GM18870 (cell line): ENCODE measurements at regions not wholly inside any gene's neighbourhood (a gene's known extent, or its start where the extent isn't known, plus 50 kb on each side); places are given as distances from the start of the nearest gene placed in this dataset.

Experiments
- ATAC-seq: cut with Tn5 transposase; IDR thresholded peaks from one replicate; pipeline ENCODE4 v1.9.1; 2021; ENCODE audit warnings: moderate library complexity; ENCODE audit not compliant: unreplicated experiment

DNA sequence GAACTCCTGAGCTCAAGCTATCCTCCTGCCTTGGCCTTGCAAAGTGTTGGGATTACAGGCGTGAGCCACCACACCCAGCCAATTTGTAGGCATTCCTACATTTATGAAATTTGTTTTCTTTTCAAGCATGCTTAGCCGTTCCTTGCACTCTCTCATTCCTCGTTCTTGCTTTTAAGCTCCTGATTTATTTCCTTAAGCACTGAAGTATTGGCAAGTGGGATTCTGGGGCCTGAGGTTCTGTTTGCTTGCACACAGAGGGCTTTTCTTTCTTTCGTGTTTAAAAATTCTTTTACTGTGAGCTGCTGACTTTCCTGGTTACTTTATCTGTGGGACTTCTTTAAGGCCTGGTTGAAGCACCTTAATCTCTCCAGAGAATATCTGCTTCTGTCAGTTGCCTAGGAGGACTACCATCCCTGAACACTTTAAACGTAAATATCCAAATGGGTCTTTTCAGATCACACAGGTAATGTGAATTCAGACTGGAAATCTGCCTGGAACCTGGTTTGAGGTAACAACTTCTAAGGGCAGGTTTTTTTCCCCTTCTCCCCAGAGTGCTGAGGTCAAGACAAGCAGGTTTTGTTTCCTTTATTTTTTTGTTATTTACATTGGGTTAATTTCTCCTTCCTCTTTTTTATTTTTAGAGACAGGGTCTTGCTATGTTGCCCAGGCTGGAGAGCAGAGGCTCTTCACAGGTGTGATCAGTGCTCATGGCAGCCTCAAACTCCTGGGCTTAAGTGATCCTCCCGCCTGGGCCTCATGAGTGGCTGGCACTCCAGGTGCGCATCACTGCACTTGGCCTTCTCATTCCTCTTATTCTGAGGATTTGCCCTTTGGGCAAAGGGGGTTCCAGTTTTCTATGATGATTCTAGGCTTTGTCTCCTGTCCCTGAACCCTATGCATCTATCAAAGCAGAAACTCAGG lies 102.9 kb downstream of the PFKFB3 start:
- no peak for ATAC-seq

DNA sequence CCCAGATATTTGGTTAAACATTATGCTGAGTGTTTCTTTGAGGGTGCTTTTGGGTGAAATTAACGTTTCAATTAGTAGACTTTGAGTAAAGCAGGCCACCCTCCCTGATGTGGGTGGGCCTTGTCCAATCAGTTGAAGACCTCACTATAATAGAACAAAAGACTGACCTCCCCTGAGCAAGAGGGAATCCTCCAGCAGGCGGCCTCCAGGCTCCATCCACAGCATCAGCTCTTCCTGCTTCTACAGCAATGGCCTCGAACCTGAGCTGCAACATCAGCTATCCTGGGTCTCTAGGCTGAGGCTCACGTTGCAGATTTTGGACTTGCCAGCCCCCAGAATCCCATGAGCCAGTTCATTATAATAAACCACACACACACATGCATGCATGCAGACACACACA lies 104.2 kb downstream of the PFKFB3 start:
- ATAC-seq: no peak

DNA sequence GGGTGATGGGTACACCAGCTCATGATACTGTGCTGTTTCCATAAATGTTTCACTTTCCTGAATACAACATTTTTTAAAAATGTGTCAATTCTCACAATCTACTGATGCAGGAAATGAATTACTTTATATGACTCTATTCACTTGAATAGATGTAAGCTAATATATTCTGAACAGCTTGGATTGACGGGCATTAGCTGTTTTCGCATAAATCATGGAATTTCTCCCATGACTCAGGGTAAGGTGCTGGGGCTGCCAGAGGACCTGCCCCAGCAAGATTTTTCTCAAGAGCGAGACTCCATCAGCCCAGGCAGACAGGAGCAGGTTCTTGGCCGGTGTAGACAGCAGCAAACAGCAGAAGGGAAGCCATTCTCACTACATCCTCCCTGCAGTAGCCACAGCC lies 107.1 kb downstream of the PFKFB3 start:
- no peak for ATAC-seq

DNA sequence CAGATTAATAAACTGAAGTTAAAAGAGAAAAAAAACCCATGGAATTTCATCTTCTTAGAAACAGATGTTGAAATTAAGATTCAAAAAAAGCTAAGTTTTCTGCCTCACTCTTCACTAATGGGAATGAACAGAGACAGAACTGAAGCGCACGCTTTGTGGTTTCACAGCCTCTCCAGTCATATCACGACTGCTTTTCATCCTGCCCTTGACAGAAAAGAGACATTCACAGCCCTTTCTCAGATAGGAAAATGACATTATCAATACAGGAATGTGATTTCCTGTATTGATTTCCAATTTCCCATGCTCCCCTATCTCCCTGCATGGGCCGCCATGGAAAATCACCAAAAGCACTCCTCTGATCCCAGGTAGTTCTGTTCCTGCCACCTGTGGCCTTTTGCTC lies 108.2 kb downstream of the PFKFB3 start:
- ATAC-seq: no peak

DNA sequence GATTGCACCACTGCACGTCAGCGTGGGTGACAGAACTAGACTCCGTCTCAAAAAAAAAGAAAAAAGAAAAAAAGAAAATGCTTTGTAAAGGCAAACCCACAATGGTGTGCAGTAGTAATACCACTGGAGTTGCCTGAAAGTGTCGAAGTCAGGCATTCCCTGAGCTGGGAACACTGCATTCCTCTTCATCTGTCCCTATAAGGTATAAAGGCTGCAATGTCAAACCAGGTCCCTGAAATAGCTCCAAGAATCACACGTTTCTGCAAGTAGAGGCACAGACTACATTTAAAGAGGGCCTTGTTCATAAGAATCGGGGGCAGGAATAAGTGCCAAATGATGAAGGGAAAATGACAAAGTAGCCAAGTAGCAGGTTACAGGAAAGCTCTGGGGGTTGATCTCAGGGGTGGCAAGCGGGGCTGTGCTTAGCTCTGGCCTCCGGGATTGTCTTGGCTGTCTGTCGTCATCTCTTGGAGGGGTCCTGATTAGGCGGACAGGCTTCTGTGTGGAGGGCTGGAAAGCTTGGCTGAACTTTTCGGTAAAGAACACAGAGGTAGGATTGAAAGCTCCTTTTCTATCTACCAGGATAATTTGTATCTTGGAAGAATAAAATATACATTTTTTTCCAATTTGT lies 109.1 kb downstream of the PFKFB3 start:
- ATAC-seq: no peak

DNA sequence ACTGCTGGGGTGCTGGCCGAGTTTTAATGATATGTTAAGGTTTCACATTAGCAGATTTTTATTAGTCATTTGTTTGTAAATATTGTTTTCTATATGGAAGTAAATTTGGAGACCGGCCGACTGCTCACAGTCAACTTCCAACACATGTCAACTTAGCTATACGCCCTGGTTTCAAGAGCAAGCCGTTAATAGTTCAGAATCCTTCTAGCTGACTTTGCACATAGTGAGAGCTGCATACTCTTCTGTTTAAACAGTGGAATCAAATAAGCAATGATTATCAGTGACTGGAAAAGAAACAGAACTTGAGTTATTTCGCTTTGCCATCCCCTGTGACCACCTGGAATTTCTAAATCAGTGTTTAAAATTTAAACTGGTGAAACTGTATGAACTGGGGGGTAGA lies 109.9 kb downstream of the PFKFB3 start:
- no peak for ATAC-seq

DNA sequence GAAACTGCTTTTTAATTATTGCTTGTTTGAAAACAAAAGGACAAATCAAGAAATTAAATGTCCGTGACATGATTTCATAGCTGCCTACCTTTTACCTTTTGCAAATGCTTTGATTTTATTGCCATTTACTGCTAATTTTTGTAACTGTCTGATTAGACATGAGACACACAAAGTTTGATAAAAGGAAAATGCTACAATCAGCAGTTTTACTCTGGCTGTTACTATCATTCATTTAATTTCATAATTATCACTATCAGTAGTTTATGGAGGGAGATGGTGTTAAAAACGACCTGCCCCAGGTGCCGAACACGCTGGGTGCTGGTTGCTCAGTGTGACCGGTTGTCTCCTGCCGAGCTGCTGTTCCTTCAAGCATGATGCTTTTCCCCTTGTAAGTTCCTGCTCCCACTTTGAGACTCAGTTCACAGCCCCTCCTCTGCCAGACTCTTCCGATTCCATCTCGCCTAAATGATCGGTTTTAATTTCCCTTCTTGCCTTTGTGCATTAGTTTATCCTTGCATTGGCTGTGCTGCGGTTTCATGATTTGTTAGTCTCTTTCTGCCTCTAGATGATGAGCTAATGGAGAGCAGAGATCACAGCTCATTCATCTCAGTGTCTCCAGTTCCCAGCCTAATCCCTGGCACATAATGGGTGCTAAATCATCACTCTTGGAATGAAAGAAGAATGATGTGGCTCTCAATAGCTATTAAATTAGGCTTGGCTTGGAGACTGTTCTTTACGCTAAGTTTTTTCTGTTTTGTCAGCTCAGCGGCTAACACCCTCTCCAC lies 110.6 kb downstream of the PFKFB3 start:
- ATAC-seq: no peak

DNA sequence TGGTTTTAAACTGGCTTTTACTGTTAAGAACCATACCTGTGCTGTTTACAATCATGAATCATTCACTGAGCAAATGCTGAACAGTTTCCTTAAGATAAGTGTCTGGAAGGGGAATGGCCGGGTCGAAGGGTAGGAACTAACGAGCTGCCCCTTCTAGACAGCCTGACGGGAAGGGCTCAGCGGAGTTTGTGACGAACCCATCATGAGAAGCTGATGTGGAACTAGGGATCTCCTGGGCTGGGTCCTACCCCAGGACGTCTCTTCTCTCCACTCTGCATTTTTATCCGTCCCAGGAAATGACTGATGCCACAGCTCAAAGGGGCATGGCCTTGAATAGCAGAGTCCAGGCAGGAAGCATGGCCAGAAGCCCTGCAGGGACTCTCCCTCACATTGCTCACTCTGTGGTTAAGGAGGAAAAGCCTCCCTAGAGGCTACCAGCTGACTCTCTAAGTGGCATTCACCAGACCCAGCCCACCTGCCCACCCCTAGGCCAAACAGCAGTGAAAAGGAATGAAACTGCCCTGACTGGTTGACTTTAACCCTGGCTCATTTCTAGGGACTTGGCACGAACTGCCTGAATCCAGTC lies 112.0 kb downstream of the PFKFB3 start:
- no peak for ATAC-seq

DNA sequence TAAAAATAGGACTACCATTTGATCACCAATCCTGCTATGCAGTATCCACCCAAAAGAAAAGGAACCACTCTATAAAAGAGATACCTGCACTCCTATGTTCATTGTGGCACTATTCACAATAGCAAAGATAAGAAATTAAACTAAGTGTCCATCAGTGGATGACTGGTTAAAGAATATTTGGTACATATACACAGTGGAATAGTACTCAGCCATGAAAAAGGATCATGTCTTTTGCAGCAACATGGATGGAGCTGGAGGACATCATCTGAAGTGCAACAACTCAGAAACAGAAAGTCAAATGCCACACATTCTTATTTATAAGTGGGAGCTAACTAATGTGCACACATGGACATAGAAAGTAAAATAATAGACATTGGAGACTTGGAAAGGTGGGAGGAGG lies 116.4 kb downstream of the PFKFB3 start:
- no peak for ATAC-seq

DNA sequence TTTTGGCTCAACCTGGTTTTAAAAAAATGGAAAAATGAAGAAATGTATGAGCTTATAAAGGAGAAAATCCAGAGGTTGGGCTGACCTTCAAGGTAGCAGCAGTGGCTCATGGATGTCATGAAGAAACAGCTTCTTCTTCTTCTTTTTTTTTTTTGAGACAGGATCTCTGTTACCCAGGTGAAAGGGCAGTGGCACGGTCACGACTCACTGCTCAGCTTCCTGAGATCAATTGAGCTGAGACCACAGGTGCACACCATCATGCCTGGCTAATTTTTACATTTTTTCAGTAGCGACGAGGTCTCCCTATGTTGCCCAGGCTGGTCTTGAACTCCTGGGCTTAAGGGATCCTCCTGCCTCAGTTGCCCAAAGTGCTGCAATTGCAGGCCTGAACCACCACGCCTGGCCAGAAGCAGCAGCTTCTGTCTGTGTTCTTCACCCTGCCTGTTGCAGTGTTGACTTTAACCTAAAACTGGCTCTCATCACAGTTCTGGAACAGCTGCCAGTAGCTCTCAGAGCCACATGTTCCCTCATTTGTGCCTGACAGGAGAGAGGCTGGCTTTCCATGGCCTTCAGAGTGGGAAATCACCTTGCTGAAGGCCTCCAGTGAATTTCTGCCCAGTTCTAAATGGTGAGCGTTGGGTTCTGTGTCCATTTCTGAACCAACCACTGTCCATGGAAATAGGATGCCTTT lies 117.7 kb downstream of the PFKFB3 start:
- peak; percentile 57 for ATAC-seq

DNA sequence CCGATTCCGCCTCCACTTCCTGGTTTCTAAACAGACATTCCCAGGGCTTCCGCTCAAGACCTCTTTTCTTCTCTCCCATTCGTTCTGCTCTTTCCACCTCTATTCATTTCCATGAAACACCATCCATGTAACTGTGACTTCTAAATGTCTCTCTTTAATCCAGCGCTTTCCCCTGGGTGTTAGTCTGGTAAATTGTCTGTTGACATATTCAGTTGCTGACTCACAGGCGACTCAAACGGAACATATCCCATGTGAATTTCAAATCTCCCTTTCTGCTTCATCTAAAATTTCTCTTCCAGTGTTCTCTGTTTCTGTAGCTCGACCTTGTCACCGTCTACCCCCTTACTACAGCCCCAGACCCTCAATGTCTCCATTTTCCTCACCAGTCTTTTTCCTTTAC lies 119.1 kb downstream of the PFKFB3 start:
- ATAC-seq: no peak

DNA sequence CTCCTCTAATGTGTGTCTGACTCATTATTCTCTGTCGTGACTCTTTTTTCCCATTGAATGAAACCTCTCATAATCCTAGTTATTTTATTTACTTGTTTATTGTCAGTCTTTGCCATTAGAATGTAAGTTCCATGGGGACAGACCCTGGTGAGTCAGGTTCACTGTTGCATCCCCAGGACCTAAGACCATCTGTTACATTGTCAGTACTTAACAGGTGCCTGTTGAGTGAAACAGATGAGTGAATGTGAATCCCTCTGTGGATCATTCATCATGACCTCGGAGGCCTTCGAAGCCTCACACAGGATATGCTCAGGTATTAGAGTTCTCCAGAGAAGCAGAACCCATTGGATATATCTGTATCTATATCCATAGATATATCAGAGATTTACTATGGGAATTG lies 120.1 kb downstream of the PFKFB3 start:
- ATAC-seq: no peak

DNA sequence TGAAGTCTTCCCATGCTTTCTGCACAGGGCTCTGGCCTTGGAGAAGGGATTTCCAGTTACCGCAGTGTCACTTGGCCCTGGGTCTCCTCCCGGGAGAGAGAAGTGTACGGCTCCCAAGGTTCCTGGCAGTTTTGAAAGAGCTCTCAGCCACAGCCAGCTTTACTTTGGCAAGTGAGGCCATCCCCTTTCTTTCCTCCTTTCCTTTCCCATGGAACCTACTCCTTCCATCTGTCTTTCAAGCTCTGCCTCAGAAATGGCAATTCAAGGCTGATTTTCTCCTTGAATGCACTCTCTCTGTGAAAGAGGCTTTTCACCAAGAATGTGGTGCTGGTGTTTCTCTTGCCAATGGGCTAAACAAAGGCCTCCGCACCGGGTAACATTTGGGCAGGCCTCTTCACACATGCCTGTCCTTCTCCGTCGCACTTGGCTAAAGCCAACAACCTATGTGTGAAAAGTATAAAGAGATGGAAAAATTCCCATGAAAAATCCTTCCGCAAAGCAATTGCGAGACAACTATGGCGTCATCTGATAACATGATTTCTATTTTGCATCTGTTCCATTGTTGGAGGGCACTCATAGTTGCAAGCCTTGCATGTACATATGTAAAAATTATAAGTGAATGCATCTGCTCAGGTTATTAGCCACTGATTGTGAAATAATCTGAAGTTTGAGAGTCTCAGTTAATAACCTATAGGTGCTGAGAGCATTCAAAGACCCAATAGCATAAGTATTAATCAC lies 125.4 kb downstream of the PFKFB3 start:
- no peak for ATAC-seq

DNA sequence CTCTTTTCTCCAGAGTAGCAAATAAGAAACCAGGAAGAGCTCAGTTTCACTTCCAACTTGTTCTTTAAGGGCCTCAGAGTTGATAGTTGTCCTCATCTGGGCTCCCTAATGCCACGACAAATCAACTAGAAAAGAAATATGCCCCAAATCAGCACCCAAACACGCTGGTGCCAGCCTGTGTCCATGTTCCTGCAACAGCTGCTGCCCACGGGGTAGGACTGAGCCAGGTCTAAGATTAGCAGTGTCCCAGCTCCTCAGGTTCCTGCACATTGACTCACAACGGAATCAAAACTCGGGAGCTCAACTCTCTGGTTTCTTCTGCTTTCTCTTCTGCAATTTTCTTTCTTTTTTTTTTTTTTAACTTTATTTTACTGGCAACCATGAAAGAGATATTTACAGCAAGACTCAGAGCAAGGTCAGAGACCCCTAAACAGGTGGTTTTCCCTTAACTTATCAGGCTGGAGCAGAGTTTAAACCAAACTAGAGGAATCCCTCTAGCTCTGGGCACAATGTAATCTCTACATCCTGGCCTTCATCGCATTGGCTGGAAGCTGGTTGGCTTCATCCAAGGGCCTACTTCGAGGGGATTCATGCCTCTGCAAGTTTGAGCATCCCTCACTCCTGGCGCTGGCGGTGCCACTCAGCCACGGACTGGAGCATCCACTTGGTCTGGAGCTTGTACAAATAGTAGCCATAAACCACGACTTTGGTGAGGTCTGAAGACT lies 126.1 kb downstream of the PFKFB3 start:
- no peak for ATAC-seq

DNA sequence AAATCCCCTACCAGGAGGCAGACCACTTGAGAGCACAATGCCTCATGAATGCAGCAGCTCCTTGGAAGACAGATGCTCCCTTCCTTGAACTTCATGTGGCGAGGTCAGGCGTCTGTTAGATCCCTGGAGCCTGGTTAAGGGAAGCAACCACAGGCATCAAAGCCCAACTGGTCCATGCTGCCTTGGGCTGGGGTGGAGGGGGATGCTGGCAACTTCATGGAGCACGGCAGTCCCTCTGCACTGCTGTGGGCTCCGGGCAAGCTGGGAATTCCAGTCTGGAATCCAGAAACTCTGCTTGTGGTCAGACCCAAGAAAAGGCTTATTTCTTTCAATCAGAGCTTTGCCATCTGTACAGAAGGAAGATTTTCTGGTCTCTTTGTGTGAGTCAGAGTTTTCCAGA lies 130.4 kb downstream of the PFKFB3 start:
- no peak for ATAC-seq

DNA sequence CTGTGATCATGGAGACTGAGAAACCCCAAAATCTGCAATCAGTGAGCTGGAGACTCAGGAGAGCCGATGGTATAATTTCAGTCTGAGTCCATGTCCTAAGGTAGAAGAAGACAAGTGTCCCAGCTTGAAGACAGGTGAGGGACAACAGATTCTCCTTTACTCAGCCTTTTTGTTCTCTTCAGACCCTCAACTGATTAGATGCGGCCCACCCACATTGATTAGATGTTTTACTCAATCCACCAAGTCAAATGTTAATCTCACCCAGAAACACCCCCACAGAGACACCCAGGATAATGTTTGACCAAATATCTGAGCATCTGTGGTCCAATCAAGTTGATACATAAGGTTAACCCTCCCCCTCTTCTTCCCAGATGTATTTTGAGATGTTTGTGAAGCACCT lies 131.2 kb downstream of the PFKFB3 start:
- no peak for ATAC-seq

DNA sequence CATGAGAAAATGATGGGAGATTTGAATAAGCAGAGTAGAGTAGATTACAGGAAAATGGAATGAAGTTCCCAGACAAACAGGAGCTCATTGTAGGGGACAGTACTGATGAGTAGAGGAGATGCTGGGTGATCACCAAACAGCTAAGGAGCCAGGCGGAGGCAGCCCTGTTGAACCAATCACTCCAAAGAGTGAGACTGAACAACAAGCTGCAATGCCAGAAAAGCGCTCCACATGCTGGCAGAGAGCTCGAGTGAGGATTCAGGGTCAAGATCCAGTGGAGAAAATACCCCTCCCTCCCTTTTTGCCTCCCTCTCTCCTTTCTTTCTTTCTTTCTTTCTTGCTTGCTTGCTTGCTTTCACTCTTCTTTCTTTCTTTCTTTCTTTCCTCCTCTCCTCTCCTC lies 133.3 kb downstream of the PFKFB3 start:
- ATAC-seq: no peak

DNA sequence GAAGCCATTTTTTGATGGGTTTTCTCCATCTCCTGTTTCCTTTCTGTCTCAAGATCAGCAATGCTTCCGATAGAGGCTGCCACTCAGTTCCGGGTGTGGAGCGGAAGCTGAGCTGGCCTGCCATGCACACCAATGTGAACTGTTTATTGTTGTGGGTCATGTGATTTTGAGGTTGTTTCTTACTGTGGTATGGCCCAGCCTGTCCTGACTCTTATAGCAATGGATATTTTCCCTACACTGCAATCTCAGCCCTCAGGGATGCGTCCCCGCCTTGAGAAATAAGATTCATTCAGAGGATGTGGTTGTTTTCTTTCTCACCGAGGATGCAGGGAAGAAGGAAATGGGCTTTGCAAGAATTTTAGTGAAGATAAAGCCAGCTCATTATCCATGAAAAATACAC lies 134.7 kb downstream of the PFKFB3 start:
- no peak for ATAC-seq

DNA sequence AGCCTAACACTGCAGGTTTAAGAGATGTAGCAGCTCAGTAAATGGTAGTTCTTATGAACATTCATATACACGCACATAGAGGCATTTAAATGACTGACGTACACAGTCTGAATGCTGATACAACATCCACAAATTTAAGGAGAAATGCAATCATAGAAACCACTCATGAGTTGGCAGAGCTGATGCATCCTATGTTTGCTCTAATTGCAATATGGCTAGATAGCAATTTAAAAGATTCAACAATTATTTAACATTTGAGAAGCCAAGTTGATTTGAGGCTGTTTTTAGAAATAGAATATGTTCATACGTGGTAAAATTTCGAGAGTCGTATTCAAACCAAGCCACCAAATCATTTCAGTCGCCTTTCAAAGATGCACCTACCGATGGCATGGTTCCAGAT lies 135.6 kb downstream of the PFKFB3 start:
- no peak for ATAC-seq
